H1 (cell line): ENCODE measurements at regions not wholly inside any gene's neighbourhood (a gene's known extent, or its start where the extent isn't known, plus 50 kb on each side); places are given as distances from the start of the nearest gene placed in this dataset.

Experiments
- CBX8 ChIP-seq: fragments of 300-800, 300-1000 bp; sonication (generic); IDR thresholded peaks from 2 replicates; pipeline ENCODE4 v1.7.1; 2016; ENCODE audit warnings: low read depth, low read length, borderline replicate concordance
- SIX5 ChIP-seq: IDR thresholded peaks from 2 replicates; pipeline ENCODE4 v1.6.1; 2011; ENCODE audit warnings: mild to moderate bottlenecking, low read depth, low read length
- SP4 ChIP-seq: IDR thresholded peaks from 2 replicates; pipeline ENCODE4 v1.6.1; 2012; ENCODE audit warnings: low read length, inconsistent platforms

DNA sequence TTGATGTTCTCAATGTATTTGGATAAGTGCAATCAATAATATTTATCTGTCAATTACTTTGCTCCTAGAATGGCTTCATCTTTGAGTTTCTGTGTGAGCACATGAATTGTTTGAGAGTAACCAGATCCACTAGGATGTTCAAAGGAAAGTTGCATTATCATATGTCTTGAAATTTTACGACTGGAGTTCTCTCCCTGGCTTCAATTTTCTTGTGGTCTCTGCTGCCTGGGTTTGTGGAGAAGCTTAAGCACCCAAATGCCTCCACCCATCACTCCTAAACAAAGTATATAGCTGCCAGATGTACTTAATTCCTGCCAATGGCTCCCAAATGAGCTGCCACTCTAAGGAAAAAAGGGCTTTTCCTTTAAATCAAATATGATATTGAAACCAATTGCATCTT is 1149.4 kb upstream of the ZEB2 start (continued):
- no peak for TF ChIP-seq CBX8
- TF ChIP-seq SP4 = no peak
- no peak for TF ChIP-seq SIX5
